ENCODE measurements at regions not wholly inside any gene's neighbourhood (a gene's known extent, or its start where the extent isn't known, plus 50 kb on each side); places are given as distances from the start of the nearest gene placed in this dataset.
"Not testable (repeated sequence)": the region's sequence is repeated elsewhere in the genome, so short reads cannot be mapped to it uniquely, and the experiment has no call there.

GRCh38 chr22:47919893-47920292 lies 1157.4 kb downstream of the TBC1D22A start:
- DNase-seq = no peak

- DNase-seq = no peak
Observed at GRCh38 chr22:47919001-47919441, 1156.6 kb downstream of the TBC1D22A start.

GRCh38 chr22:47918276-47918921 lies 1155.9 kb downstream of the TBC1D22A start:
- DNase-seq = no peak

GRCh38 chr22:47914481-47915097 lies 1152.1 kb downstream of the TBC1D22A start:
- no peak for DNase-seq

- no peak for DNase-seq
Observed at GRCh38 chr22:47902646-47903180, 1140.3 kb downstream of the TBC1D22A start.

- no peak for DNase-seq
Observed at GRCh38 chr22:47901911-47902310, 1139.5 kb downstream of the TBC1D22A start.

GRCh38 chr22:47899894-47900293 lies 1137.4 kb downstream of the TBC1D22A start:
- no peak for DNase-seq

- DNase-seq = no peak
Observed at GRCh38 chr22:47898946-47899345, 1136.5 kb downstream of the TBC1D22A start.

GRCh38 chr22:47891609-47892008 lies 1129.2 kb downstream of the TBC1D22A start:
- no peak for DNase-seq

GRCh38 chr22:47888817-47889216 lies 1126.4 kb downstream of the TBC1D22A start:
- no peak for DNase-seq

GRCh38 chr22:47884775-47885174 lies 1122.3 kb downstream of the TBC1D22A start:
- no peak for DNase-seq

GRCh38 chr22:47884200-47884599 lies 1121.8 kb downstream of the TBC1D22A start:
- no peak for DNase-seq

GRCh38 chr22:47883757-47884156 lies 1121.3 kb downstream of the TBC1D22A start:
- no peak for DNase-seq

- no peak for DNase-seq
Observed at GRCh38 chr22:47879346-47879745, 1116.9 kb downstream of the TBC1D22A start.

- no peak for DNase-seq
Observed at GRCh38 chr22:47878460-47878859, 1116.0 kb downstream of the TBC1D22A start.

- DNase-seq = no peak
Observed at GRCh38 chr22:47872761-47873535, 1110.5 kb downstream of the TBC1D22A start.

- DNase-seq = no peak
Observed at GRCh38 chr22:47865626-47866025, 1103.2 kb downstream of the TBC1D22A start.

- no peak for DNase-seq
Observed at GRCh38 chr22:47862394-47862793, 1099.9 kb downstream of the TBC1D22A start.

- DNase-seq = not testable (repeated sequence)
Observed at GRCh38 chr22:47860907-47861306, 1098.5 kb downstream of the TBC1D22A start.

- DNase-seq = no peak
Observed at GRCh38 chr22:47859881-47860525, 1097.6 kb downstream of the TBC1D22A start.

- DNase-seq = no peak
Observed at GRCh38 chr22:47858773-47859306, 1096.4 kb downstream of the TBC1D22A start.

- no peak for DNase-seq
Observed at GRCh38 chr22:47854680-47855079, 1092.2 kb downstream of the TBC1D22A start.

GRCh38 chr22:47854251-47854650 lies 1091.8 kb downstream of the TBC1D22A start:
- DNase-seq = no peak

Measured in stimulated activated CD4-positive, alpha-beta T cell treated with anti-CD3 and anti-CD28 coated beads, Interleukin-12 subunit alpha, Interleukin-12 subunit beta, amount 100 ng/mL, for 4 hours (primary cell).